Stimulated activated CD4-positive, alpha-beta T cell treated with anti-CD3 and anti-CD28 coated beads, Interleukin-1b, Interleukin-23, amount 100 ng/mL, for 24 hours (primary cell): ENCODE measurements at regions not wholly inside any gene's neighbourhood (a gene's known extent, or its start where the extent isn't known, plus 50 kb on each side); places are given as distances from the start of the nearest gene placed in this dataset.

Experiments used
- DNase-seq, 4 experiments: peaks; one replicate each; pipeline ENCODE4 v3.0.0-alpha.2; 2020; ENCODE audit warnings: low read depth in 4 of 4, low spot score in 1 of 4

DNA sequence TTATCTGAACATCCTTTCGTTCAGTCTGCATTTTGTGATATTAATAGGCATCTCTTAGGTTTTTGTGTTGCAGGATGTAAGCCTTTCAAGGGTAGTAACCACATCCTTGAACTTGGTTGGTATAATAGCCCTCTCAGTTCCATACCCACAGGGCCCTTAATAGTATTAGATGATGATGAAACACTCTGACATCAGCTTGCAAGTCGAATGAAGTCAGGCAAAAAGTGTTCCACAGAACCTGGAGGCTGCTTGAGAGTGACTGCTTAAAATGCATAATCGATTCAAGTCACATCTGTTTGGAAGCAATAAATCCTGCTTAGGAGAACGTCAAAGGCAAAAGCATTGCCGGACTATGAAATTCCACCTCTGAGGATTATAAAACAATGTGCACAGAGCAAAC, 415.6 kb upstream of the KAZN start:
- no peak for DNase-seq

- DNase-seq, result no peak
Measured at GRCh38 chr1:14183329-14183728, 415.2 kb upstream of the KAZN start.

DNA sequence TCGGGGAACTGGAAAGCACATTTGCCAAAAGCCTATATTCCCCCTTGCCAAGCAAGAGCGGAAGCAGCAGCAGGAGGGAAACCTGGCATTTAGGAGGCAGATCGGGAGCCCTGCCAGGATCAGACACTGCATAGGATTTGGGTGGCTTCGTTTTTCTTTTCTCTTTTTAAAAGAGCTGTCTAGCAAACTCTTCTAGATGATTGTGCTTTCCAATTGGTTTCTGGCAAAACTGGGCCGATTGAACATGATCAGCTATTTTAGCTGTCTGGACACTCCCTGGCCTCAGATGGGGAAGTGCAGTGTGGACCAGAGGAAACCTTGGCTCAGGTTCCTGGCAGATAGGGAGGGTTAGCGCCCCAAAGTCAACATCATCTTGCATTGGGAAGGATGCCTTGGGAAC, 414.0 kb upstream of the KAZN start:
- no peak for DNase-seq

DNA sequence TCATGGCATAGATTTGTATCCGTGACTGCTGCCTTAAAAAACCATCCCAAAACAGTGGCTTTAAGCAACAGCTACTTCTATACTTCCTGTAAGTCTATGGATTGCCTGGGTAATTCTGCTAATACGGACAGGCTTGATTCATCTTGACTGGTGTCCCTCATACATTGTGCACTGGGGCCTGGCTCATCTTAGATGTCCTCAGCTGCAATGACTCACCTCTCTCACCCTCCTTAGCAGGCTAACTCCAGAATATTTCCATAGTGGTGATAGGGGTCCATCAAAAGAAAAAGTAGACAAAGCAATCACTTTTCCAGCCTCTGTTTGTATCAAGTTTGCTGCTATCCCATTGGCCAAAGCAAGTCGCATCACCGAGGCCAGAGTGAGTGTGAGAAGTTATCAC, 409.1 kb upstream of the KAZN start:
- DNase-seq, result no peak

- DNase-seq, result no peak
Measured at GRCh38 chr1:14190508-14190907, 408.0 kb upstream of the KAZN start.

- DNase-seq, result no peak
Measured at GRCh38 chr1:14194511-14194910, 404.0 kb upstream of the KAZN start.

GRCh38 chr1:14205066-14205465, 393.4 kb upstream of the KAZN start:
- DNase-seq, result no peak

GRCh38 chr1:14215151-14215550, 383.3 kb upstream of the KAZN start:
- DNase-seq, result no peak

- no peak for DNase-seq
Measured at GRCh38 chr1:14217384-14217783, 381.1 kb upstream of the KAZN start.

DNA sequence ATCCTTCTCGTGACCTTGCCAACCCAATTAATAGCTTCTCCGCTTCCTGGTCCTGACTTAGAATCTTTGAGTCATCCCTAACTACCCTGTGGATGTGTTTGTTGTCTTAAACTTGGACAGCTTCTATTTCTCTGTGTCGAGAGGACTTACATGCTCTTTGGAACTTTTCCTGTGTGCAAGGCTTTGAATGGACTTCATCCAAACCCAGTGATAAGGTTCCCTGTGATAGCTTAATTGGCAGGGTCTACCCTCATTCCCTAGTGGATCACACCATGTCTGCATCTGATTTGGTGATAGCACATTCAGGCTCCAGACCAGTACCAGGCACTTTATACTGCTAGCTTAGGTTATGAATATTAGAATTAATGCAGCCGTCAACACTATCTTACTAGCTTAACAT, 378.2 kb upstream of the KAZN start:
- DNase-seq, result no peak

DNA sequence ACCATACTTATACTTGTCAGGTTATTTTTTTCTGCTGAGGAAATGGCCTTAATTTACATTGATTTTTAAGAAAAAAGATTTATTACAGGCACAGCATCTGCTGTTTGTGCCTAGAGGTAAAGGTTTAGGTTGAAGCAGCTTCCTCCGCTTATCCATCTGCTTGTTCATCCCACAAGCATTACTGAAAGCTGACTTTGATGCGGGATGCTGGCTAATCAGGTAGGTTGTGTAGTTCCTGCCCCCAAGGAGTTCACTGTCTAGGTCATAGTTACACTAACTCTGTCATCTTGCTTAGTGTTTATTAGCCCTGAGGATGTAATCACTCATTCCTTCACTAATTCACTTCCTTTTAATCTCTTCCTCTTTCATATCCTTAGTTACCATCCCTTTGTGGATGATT, 377.7 kb upstream of the KAZN start:
- DNase-seq, result no peak

- no peak for DNase-seq
Measured at GRCh38 chr1:14222086-14222485, 376.4 kb upstream of the KAZN start.

DNA sequence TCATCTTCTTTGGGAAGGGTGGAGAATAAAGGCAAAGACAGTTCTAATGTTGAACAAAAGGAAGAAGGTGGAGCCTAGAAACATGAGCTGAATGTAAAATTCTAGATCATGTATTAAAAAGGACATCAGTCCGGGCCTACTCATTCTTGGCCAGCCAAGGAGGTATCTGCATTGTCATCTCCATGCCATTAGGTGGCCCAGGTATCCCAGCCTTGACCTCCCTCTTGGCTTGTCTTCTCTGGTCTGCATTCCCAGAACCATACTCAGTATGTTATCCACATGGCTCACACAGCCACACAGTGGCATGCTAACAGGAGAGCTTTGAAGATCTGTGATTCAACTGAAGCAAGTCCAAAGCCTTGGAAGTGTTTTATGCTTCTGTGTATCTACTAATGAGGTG, 369.8 kb upstream of the KAZN start:
- DNase-seq, result no peak

DNA sequence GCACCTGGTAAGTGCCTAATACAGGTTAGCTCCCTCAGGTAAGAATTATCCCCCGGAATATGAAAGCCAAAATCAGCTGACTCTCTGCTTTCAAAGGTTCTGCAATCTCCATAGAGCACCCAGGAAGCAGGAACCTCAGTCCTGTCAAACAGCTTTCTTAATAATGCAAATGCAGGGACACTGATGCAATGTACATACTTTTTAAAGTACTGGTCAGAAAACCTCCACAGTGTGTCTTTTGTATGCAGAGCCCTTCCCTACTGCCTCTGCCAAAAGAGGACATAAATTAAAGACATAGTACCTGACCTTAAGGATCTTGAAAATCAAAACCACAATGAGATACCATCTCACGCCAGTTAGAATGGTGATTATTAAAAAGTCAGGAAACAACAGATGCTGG, 365.0 kb upstream of the KAZN start:
- DNase-seq, result no peak

DNA sequence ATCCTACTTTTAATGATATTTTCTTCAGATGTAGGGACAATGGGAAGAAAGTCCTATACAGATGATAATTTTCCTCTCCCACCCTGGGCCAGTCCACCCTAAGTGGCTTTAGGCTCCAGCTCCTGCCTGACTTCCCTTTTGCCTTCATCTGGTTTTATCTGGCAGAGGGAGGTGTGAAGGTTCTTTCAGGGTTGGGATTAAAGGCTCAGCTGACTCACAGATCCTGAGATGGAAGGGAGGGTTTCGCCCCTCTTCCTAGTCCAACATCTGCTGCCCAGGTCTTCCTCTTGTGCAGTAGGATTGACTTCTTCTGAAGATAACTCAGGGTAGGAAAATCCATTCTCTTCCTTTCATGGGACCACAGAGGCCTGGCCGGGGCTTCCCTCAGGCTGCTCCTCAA, 362.4 kb upstream of the KAZN start:
- no peak for DNase-seq

- no peak for DNase-seq
Measured at GRCh38 chr1:14238472-14239307, 359.8 kb upstream of the KAZN start.

DNA sequence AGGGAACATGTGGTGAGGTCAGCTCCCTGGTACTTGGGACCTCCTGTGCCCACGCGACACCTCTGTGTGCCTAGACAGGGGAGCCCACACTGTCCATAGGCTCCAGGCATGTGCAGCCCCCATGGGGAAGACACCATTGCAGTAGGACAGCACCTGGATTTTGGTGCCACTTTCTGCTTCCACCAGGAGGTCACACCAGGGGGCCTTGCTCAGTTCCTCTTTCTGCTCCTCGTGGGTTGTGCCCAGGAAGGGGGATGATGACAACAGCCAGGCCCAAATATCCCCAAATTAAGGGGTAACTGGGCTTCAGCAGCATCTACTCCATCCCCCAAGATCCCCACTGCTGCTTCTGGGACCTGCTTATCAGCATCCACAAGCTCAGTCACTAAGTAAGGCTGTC, 358.2 kb upstream of the KAZN start:
- DNase-seq, result no peak

DNA sequence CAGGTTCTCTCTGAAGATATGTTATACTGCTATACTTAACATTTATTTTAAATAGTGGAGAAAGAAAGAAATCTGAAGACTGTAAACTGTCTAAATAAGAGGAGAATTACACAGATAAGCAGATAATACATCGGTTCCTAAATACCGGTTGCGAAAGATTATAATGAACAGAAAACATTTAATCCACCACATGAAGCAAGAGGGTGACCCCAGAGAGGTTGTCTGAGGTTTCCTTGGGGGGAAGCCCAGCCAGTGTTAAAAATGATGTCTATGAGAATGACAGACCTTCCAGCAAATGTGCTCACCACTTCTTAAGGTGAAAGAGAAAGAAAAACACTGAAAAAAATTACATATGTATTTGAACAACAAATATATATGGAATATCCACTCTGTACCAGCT, 356.4 kb upstream of the KAZN start:
- no peak for DNase-seq

DNA sequence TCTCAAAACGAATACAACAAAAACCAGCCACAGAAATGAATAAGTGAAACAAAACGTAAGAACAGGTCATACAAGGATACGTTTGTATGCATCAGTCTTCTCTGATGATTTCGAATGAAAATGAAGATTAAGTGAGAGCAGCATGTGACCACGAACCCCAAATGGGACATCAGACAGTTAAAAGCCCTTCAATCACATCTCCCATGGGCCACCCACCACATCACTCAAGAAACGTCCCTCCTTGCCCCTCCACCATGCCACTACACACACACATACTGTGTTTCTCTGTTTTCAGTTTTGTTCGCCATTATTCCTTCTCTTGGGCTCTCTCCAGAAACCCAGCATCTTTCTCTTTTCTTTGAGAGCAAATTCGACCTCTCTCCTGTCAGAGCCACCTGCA, 355.6 kb upstream of the KAZN start:
- DNase-seq, result no peak

GRCh38 chr1:14245954-14246353, 352.5 kb upstream of the KAZN start:
- no peak for DNase-seq

DNA sequence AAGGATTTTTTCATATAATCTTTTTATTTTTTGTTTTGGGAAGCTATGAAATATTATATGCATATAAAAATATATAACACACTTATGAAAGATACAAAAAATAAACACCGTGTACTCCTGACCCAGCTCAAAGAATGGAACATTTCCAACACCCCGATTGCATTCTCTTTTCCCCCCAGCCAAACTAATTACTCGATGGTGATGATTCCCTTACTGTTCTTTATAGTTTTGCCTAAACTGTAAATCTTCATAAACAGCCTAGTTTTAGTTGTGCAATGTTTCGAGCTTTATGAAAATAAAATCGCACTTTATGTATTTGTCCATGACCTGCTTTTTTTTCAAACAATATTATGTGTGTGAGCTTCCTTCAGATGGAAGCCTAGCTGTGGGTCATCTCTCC, 352.0 kb upstream of the KAZN start:
- no peak for DNase-seq

GRCh38 chr1:14247666-14248065, 350.8 kb upstream of the KAZN start:
- no peak for DNase-seq

DNA sequence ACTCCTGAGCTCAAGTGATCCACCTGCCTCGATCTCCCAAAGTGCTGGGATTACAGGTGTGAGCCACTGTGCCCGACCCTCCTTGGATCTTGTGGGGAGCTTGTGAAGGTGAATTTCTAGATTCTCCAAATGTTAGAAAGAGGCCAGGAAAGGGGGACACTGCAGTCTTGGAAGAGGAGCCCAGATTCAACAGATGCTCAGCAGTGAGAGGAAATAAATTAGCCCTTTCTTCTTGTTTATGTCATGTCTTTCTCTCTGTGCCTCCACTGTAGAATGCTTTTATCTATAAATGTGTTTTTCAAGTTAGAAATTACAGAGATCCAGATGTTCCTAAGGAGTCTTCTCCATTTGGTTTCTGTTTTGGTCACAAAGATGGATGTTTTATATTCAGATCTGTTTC, 346.6 kb upstream of the KAZN start:
- no peak for DNase-seq
